ENCODE measurements at regions not wholly inside any gene's neighbourhood (a gene's known extent, or its start where the extent isn't known, plus 50 kb on each side); places are given as distances from the start of the nearest gene placed in this dataset.

- no peak for TF ChIP-seq CTCF (conservative IDR thresholded peaks at IDR 0.05; ENCODE audit: low read depth)
- no peak for DNase-seq (ENCODE audit: low spot score)
- H3K27ac ChIP-seq = no peak overlapping the region
- ChIA-PET POLR2A (ENCODE audit: low non-redundant PET) (no interaction called here), CTCF (no interaction called here)
Measured at GRCh38 chr1:167156466-167156865, 62.6 kb downstream of the STYXL2 start.

- POLR2A ChIA-PET (ENCODE audit: low non-redundant PET) = no interaction called here
- DNase-seq (ENCODE audit: low spot score) = no peak
- no peak overlapping the region for H3K27ac ChIP-seq
- CTCF ChIA-PET = no interaction called here
- TF ChIP-seq CTCF (conservative IDR thresholded peaks at IDR 0.05; ENCODE audit: low read depth) = no peak
Measured at GRCh38 chr1:167157114-167157513, 63.2 kb downstream of the STYXL2 start.

- no peak for DNase-seq (ENCODE audit: low spot score)
- POLR2A ChIA-PET (ENCODE audit: low non-redundant PET) = no interaction called here
- CTCF ChIA-PET = no interaction called here
- no peak for TF ChIP-seq CTCF (conservative IDR thresholded peaks at IDR 0.05; ENCODE audit: low read depth)
- H3K27ac ChIP-seq = no peak overlapping the region
Measured at GRCh38 chr1:167158111-167158812, 62.4 kb upstream of the POU2F1 start.

GRCh38 chr1:167158813-167159275 is 61.8 kb upstream of the POU2F1 start:
- no peak for DNase-seq (ENCODE audit: low spot score)
- POLR2A ChIA-PET (ENCODE audit: low non-redundant PET) = no interaction called here
- no peak overlapping the region for H3K27ac ChIP-seq
- CTCF ChIA-PET = no interaction called here
- no peak for TF ChIP-seq CTCF (conservative IDR thresholded peaks at IDR 0.05; ENCODE audit: low read depth)

- TF ChIP-seq CTCF (conservative IDR thresholded peaks at IDR 0.05; ENCODE audit: low read depth) = no peak
- DNase-seq (ENCODE audit: low spot score) = no peak
- H3K27ac ChIP-seq = no peak overlapping the region
- CTCF ChIA-PET = no interaction called here
- POLR2A ChIA-PET (ENCODE audit: low non-redundant PET) = interaction anchor here (1.0 kb wide), 1 partner anchor 59 kb away, joined by 3 read pairs; no protein-coding TSS in a partner anchor
Measured at GRCh38 chr1:167159782-167160181, 60.9 kb upstream of the POU2F1 start.

- no peak overlapping the region for H3K27ac ChIP-seq
- DNase-seq (ENCODE audit: low spot score) = peak; percentile 42
- ChIA-PET POLR2A (ENCODE audit: low non-redundant PET) (no interaction called here), CTCF (no interaction called here)
- TF ChIP-seq CTCF (conservative IDR thresholded peaks at IDR 0.05; ENCODE audit: low read depth) = no peak
Measured at GRCh38 chr1:167161242-167161641, 59.4 kb upstream of the POU2F1 start.

All from RWPE1 (cell line).